ENCODE measurements at regions not wholly inside any gene's neighbourhood (a gene's known extent, or its start where the extent isn't known, plus 50 kb on each side); places are given as distances from the start of the nearest gene placed in this dataset.

DNA sequence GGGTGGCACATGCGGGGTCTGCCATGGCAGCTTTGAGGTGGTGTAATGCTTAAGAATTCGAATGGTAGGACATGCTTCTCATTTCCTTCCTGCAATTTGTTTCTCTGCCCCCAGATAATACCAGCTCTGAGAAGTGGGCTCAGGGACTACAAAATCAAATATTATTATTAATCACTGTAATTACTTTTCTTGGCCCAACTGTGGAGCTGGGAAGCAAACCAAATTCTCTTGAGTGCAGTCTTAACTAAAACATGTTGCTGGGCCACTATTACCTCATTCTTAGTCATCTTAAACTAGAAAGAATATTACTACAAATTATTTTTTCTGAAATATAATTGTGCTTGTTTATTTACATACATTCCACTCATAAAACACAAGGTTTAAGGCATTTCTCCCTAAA lies 566.7 kb upstream of the NRP1 start:
- Histone ChIP-seq H3K9ac (ENCODE audit: low read length) (no peak overlapping the region), H3K36me3 (replicated peaks in 1 of 2; ENCODE audit: control extremely low read depth in 1 of 2, control insufficient read depth in 1 of 2, extremely low read depth in 1 of 2, insufficient read depth in 2 of 2, low read length in 1 of 2) (no peaks in the 10 kb centered on the region), H3K4me3 (ENCODE audit: control extremely low read depth in 1 of 5, extremely low read depth in 1 of 5, insufficient read depth in 1 of 5, low read depth in 2 of 5, low read length in 4 of 5) (no peak overlapping the region), H3K27me3 (replicated peaks in 1 of 4; ENCODE audit: control extremely low read depth in 1 of 4, control insufficient read depth in 3 of 4, insufficient read depth in 4 of 4, low read length in 3 of 4) (no peaks in the 10 kb centered on the region), H3K4me1 (ENCODE audit: control insufficient read depth in 2 of 2, insufficient read depth in 2 of 2, low read length in 2 of 2) (no peaks in the 10 kb centered on the region), H3K4me2 (replicated peaks; ENCODE audit: low read depth, low read length, poor library complexity, severe bottlenecking) (no peak overlapping the region), H3K9me3 (ENCODE audit: control extremely low read depth in 1 of 3, control insufficient read depth in 2 of 3, insufficient read depth in 1 of 3, low read length in 2 of 3) (no peaks in the 10 kb centered on the region), H4K20me1 (ENCODE audit: control insufficient read depth, insufficient read depth, low read length, poor library complexity, severe bottlenecking) (no peaks in the 10 kb centered on the region), H3K27ac (ENCODE audit: low read length in 2 of 2) (no peak overlapping the region), H3K79me2 (ENCODE audit: control insufficient read depth, insufficient read depth, low read length) (no peaks in the 10 kb centered on the region), H2AFZ (ENCODE audit: insufficient read depth, low read depth, low read length, poor library complexity, severe bottlenecking) (no peak overlapping the region)
- TF ChIP-seq, protein P1, sequence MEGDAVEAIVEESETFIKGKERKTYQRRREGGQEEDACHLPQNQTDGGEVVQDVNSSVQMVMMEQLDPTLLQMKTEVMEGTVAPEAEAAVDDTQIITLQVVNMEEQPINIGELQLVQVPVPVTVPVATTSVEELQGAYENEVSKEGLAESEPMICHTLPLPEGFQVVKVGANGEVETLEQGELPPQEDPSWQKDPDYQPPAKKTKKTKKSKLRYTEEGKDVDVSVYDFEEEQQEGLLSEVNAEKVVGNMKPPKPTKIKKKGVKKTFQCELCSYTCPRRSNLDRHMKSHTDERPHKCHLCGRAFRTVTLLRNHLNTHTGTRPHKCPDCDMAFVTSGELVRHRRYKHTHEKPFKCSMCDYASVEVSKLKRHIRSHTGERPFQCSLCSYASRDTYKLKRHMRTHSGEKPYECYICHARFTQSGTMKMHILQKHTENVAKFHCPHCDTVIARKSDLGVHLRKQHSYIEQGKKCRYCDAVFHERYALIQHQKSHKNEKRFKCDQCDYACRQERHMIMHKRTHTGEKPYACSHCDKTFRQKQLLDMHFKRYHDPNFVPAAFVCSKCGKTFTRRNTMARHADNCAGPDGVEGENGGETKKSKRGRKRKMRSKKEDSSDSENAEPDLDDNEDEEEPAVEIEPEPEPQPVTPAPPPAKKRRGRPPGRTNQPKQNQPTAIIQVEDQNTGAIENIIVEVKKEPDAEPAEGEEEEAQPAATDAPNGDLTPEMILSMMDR (IDR thresholded peaks at IDR 0.05): no peak
- TF ChIP-seq EZH2 (IDR thresholded peaks at IDR 0.05; ENCODE audit: borderline replicate concordance, insufficient read depth, low read depth, low read length, poor library complexity, severe bottlenecking): no peak
- H3K4me1 Mint-ChIP-seq: no peaks in the 10 kb centered on the region
- no peak overlapping the region for H3K4me3 Mint-ChIP-seq
- ChIA-PET POLR2A (no interaction called here), CTCF (no interaction called here)
- ATAC-seq (ENCODE audit: low read depth): no peak
- peaks cover 6% of the 10 kb centered on the region for H3K9me3 Mint-ChIP-seq (ENCODE audit: insufficient read depth)
- intact Hi-C loops (cut with micrococcal nuclease): no loop called here
- no peak overlapping the region for H3K27ac Mint-ChIP-seq
- no peaks in the 10 kb centered on the region for H3K27me3 Mint-ChIP-seq
- 100% methylated on average over 1 of the region's 2 CpGs for WGBS (ENCODE audit: insufficient coverage)
- no peak for DNase-seq

DNA sequence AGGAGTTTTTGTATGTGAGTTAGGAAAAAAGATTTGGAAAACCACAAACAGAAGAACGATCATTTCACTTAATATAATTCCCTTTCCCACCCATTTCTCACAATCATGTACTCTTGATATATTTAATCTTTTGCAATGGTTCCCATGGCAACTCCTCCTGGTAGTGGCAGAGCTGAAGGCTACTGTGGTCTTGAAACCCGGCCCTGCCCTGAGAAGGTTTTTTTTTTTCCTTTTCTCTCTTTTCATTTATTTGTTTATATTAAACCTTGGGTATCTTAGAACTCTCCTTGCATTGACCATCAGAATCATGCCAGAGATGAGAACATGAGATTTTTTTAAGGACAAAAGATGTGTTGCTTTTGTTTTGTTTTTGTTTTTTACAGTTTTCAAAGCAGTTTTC lies 566.1 kb upstream of the NRP1 start:
- peaks cover 6% of the 10 kb centered on the region for H3K9me3 Mint-ChIP-seq (ENCODE audit: insufficient read depth)
- POLR2A ChIA-PET: no interaction called here

More for the DNA sequence above, 566.1 kb upstream of the NRP1 start:
- Histone ChIP-seq H3K36me3 (replicated peaks in 1 of 2; ENCODE audit: control extremely low read depth in 1 of 2, control insufficient read depth in 1 of 2, extremely low read depth in 1 of 2, insufficient read depth in 2 of 2, low read length in 1 of 2) (no peaks in the 10 kb centered on the region), H3K27ac (ENCODE audit: low read length in 2 of 2) (no peak overlapping the region), H3K9me3 (ENCODE audit: control extremely low read depth in 1 of 3, control insufficient read depth in 2 of 3, insufficient read depth in 1 of 3, low read length in 2 of 3) (no peaks in the 10 kb centered on the region), H2AFZ (ENCODE audit: insufficient read depth, low read depth, low read length, poor library complexity, severe bottlenecking) (no peak overlapping the region), H3K4me2 (replicated peaks; ENCODE audit: low read depth, low read length, poor library complexity, severe bottlenecking) (no peak overlapping the region), H3K27me3 (replicated peaks in 1 of 4; ENCODE audit: control extremely low read depth in 1 of 4, control insufficient read depth in 3 of 4, insufficient read depth in 4 of 4, low read length in 3 of 4) (no peaks in the 10 kb centered on the region), H3K4me1 (ENCODE audit: control insufficient read depth in 2 of 2, insufficient read depth in 2 of 2, low read length in 2 of 2) (no peaks in the 10 kb centered on the region), H3K9ac (ENCODE audit: low read length) (no peak overlapping the region), H3K4me3 (ENCODE audit: control extremely low read depth in 1 of 5, extremely low read depth in 1 of 5, insufficient read depth in 1 of 5, low read depth in 2 of 5, low read length in 4 of 5) (no peak overlapping the region), H4K20me1 (ENCODE audit: control insufficient read depth, insufficient read depth, low read length, poor library complexity, severe bottlenecking) (no peaks in the 10 kb centered on the region), H3K79me2 (ENCODE audit: control insufficient read depth, insufficient read depth, low read length) (no peaks in the 10 kb centered on the region)
- WGBS (ENCODE audit: insufficient coverage): no CpG with 5 or more reads among the region's 2 CpGs
- Mint-ChIP-seq H3K27me3 (no peaks in the 10 kb centered on the region), H3K4me1 (no peaks in the 10 kb centered on the region), H3K27ac (no peak overlapping the region), H3K4me3 (no peak overlapping the region)
- intact Hi-C loops (cut with micrococcal nuclease): no loop called here
- DNase-seq (no peak), ATAC-seq (ENCODE audit: low read depth) (no peak)
- CTCF ChIA-PET: no interaction called here
- TF ChIP-seq, protein P1 (IDR thresholded peaks at IDR 0.05): no peak
- TF ChIP-seq EZH2 (IDR thresholded peaks at IDR 0.05; ENCODE audit: borderline replicate concordance, insufficient read depth, low read depth, low read length, poor library complexity, severe bottlenecking): no peak

Data from B cell (primary cell).